ENCODE measurements at regions not wholly inside any gene's neighbourhood (a gene's known extent, or its start where the extent isn't known, plus 50 kb on each side); places are given as distances from the start of the nearest gene placed in this dataset.
A peak's percentile ranks its signal among the peaks of the same experiment; 100 is the strongest.

GRCh38 chr10:124299696-124300095, 119.0 kb downstream of the OAT start:
- Mint-ChIP-seq H3K9me3 (ENCODE audit: low read depth, unreplicated experiment) (no peaks in the 10 kb centered on the region), H3K27ac (ENCODE audit: unreplicated experiment) (no peak overlapping the region), H3K27me3 (ENCODE audit: unreplicated experiment) (peaks cover 32% of the 10 kb centered on the region), H3K4me3 (ENCODE audit: low read depth, unreplicated experiment) (no peak overlapping the region), H3K4me1 (ENCODE audit: low read depth, unreplicated experiment) (no peaks in the 10 kb centered on the region), H3K36me3 (ENCODE audit: insufficient read depth, unreplicated experiment) (no peaks in the 10 kb centered on the region)
- no TSS peak for BruUV-seq (replicated peaks)
- intact Hi-C loops (cut with micrococcal nuclease; ENCODE audit: unreplicated experiment), result no loop called here
- CTCF ChIA-PET, result no interaction called here
- no peak for TF ChIP-seq CTCF (IDR thresholded peaks at IDR 0.05; ENCODE audit: unreplicated experiment)
- DNase-seq, result no peak

- TF ChIP-seq CTCF (IDR thresholded peaks at IDR 0.05; ENCODE audit: unreplicated experiment), result no peak
- intact Hi-C loops (cut with micrococcal nuclease; ENCODE audit: unreplicated experiment), result no loop called here
- no peak for DNase-seq
- peaks cover 32% of the 10 kb centered on the region for H3K27me3 Mint-ChIP-seq (ENCODE audit: unreplicated experiment)
- no peaks in the 10 kb centered on the region for H3K9me3 Mint-ChIP-seq (ENCODE audit: low read depth, unreplicated experiment)
- H3K36me3 Mint-ChIP-seq (ENCODE audit: insufficient read depth, unreplicated experiment), result no peaks in the 10 kb centered on the region
- CTCF ChIA-PET, result no interaction called here
- BruUV-seq (replicated peaks), result no TSS peak
- no peak overlapping the region for H3K27ac Mint-ChIP-seq (ENCODE audit: unreplicated experiment)
- no peak overlapping the region for H3K4me3 Mint-ChIP-seq (ENCODE audit: low read depth, unreplicated experiment)
- no peaks in the 10 kb centered on the region for H3K4me1 Mint-ChIP-seq (ENCODE audit: low read depth, unreplicated experiment)
Measured at GRCh38 chr10:124298891-124299290, 119.8 kb downstream of the OAT start.

- Mint-ChIP-seq H3K27me3 (ENCODE audit: unreplicated experiment) (peaks cover 32% of the 10 kb centered on the region), H3K9me3 (ENCODE audit: low read depth, unreplicated experiment) (no peaks in the 10 kb centered on the region), H3K4me1 (ENCODE audit: low read depth, unreplicated experiment) (no peaks in the 10 kb centered on the region), H3K4me3 (ENCODE audit: low read depth, unreplicated experiment) (no peak overlapping the region), H3K27ac (ENCODE audit: unreplicated experiment) (no peak overlapping the region), H3K36me3 (ENCODE audit: insufficient read depth, unreplicated experiment) (no peaks in the 10 kb centered on the region)
- BruUV-seq (replicated peaks), result no TSS peak
- TF ChIP-seq CTCF (IDR thresholded peaks at IDR 0.05; ENCODE audit: unreplicated experiment), result no peak
- intact Hi-C loops (cut with micrococcal nuclease; ENCODE audit: unreplicated experiment), result no loop called here
- no peak for DNase-seq
- CTCF ChIA-PET, result interaction anchor here (0.7 to 1.4 kb wide), 2 partner anchors 92 kb away, joined by 4 read pairs; no protein-coding TSS in a partner anchor
Measured at GRCh38 chr10:124296813-124297788, 121.6 kb downstream of the OAT start.

- H3K27ac Mint-ChIP-seq (ENCODE audit: unreplicated experiment), result no peak overlapping the region
- no TSS peak for BruUV-seq (replicated peaks)
- H3K4me3 Mint-ChIP-seq (ENCODE audit: low read depth, unreplicated experiment), result no peak overlapping the region
- peak; percentile 11 for DNase-seq
- H3K9me3 Mint-ChIP-seq (ENCODE audit: low read depth, unreplicated experiment), result no peaks in the 10 kb centered on the region
- CTCF ChIA-PET, result interaction anchor here (0.7 to 1.2 kb wide), 2 partner anchors 93 to 107 kb away, joined by 3 to 4 read pairs; no protein-coding TSS in a partner anchor
- no peaks in the 10 kb centered on the region for H3K36me3 Mint-ChIP-seq (ENCODE audit: insufficient read depth, unreplicated experiment)
- peaks cover 25% of the 10 kb centered on the region for H3K27me3 Mint-ChIP-seq (ENCODE audit: unreplicated experiment)
- no peaks in the 10 kb centered on the region for H3K4me1 Mint-ChIP-seq (ENCODE audit: low read depth, unreplicated experiment)
- TF ChIP-seq CTCF (IDR thresholded peaks at IDR 0.05; ENCODE audit: unreplicated experiment), result no peak
- intact Hi-C loops (cut with micrococcal nuclease; ENCODE audit: unreplicated experiment), result no loop called here
Measured at GRCh38 chr10:124296121-124296812, 122.5 kb downstream of the OAT start.

Data from Calu3 (cell line).